Esophagus muscularis mucosa (tissue), 3 donors: ENCODE measurements at regions not wholly inside any gene's neighbourhood (a gene's known extent, or its start where the extent isn't known, plus 50 kb on each side); places are given as distances from the start of the nearest gene placed in this dataset.

Experiments
- CTCF ChIP-seq, 3 experiments: fragments of 200-600 bp in 2 of 3; fragments of 450-650 bp in 1 of 3; sonication (generic) in 2 of 3; IDR thresholded peaks; one replicate each; pipeline ENCODE4 v1.5.1; 2017 to 2019; ENCODE audit warnings: antibody characterized with exemption in 3 of 3, mild to moderate bottlenecking in 2 of 3, moderate library complexity in 1 of 3
- POLR2AphosphoS5 ChIP-seq, 2 donors: sonication (generic); formaldehyde crosslinking; IDR thresholded peaks; one replicate each; pipeline ENCODE4 v1.6.1; 2017; ENCODE audit warnings: antibody characterized with exemption in 2 of 2

GRCh38 chr5:101458587-101458986, 555.5 kb upstream of the ST8SIA4 start:
- TF ChIP-seq CTCF (IDR thresholded peaks at IDR 0.05) (no peak), POLR2AphosphoS5 (IDR thresholded peaks at IDR 0.05) (no peak)
